CD4-positive, alpha-beta T cell treated with Interleukin-15 for 4 hours (primary cell): ENCODE measurements at regions not wholly inside any gene's neighbourhood (a gene's known extent, or its start where the extent isn't known, plus 50 kb on each side); places are given as distances from the start of the nearest gene placed in this dataset.
"Not testable (repeated sequence)": the region's sequence is repeated elsewhere in the genome, so short reads cannot be mapped to it uniquely, and the experiment has no call there.

Experiments used
- DNase-seq: peaks from one replicate; pipeline ENCODE4 v3.0.0-alpha.2; 2020; ENCODE audit warnings: low spot score

DNA sequence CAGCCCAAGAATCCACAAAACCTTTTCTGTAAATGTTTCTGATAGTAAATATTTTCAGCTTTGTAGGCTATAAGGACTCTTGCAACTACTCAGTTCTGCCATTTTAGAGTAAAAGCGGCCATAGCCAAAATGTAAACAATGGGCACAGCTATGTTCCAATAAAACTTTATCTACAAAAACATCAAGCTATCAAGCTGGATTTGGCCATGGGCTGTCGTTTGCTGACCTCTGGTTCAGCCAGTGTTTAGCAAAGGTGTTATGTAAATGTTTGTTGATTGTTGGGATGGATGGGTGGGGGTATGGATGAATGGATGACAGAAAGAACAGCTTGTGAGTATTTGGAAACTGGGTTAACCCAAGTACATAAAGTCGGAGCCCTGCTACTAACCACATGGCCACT, 111.1 kb upstream of the VRK1 start:
- no peak for DNase-seq

GRCh38 chr14:96688629-96689028, 108.6 kb upstream of the VRK1 start:
- no peak for DNase-seq

DNA sequence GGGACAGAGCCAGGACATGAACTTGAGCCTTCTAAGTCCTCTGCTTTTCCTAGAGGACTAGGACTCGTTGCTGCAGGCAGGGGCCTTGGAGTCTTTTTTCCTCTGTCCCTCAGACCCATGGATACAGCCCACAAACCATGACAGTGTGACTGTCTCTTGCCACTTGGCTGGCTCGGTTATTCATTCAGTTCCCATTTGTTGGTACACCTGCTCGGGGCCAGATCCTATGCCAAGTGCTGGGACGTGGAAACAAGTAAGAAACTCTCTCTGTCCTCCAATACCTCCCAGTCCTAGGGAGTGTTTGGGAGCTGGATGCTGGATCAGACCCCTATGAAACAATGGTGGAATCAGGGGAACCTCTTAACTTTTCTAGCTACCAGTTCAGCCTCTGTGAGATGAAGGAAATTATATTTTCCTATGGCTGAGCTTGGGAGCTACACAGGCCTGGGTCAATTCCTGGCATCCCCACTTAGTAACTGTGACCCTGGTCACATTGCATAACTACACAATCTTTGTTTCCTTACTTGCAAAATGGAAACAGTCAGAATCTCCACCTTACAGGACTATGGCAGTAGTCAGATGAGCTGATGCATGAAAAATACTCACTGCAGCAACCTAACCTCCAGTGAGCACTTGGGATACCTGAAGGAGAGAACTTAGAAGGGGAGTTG, 106.3 kb upstream of the VRK1 start:
- DNase-seq, result no peak

DNA sequence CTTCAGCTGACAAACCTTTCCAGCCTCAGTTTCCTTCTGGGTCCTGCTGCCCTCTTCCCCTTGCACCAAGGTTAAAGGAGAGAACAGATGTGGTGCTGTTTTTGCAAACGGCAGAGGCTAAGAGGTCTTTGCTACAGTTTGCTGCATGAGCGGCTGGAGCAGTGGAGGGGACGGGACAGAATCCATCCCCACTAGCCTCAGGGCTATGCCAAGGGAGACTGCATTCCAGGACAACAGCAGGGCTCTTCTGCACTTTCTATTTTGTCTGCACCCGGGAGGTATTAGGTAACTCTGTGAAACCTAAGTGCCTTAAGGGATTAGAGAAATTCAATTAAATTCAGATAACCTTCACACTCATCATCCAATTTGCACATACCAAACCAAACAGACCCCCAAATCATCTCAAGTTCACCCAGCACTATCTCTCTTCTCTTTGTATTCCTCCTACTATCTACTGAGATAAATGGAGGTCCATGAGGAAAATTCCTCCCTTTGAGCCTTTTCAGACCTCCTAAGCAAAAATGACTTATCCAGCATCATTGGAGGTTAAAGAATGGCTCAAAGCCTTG, 103.8 kb upstream of the VRK1 start:
- no peak for DNase-seq

DNA sequence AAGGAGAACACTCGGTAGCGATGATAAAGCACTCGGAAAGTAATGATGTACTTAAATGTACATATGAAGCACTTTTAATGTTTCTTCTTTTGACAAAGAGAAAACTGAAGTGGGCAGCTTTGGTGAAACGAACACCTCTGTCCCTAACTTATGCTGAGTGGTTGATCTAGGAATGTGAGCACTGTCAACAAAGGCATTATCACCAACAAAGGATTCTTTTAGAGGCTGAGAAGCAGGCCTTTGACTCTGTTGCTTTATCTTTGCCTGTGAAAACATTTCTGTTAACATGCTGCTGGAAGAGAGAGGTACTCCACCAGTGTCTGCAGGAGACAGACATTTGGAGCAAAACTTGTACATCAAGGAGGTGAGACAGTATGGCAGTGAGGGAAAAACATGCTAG, 103.2 kb upstream of the VRK1 start:
- no peak for DNase-seq

DNA sequence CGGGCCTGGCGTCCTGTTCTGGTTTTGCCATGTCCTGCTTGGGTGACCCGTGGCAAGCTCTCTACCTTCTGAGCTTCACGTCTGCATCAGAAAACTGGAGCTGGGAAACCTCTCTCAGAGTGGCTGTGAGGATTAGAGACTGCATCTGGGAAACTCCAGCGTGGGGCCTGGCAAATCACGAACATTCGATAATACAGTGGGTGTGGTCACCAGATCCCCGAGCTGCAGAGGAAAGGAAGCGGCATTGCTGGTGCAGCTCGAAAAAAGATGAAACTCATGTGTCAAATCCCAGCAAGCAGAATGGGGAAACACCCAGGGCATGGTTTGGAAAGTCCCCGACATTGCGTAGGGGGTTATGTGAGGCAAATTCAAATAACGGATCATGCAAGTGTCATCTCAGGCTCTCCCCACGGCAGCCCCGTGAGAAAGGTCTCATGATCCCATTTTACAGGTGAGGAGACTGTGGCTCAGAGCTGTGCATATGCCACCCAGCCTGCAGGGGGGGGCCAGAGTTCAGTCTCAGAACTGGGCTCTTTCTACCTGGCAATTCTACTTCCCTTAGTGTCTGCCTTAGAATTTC, 98.1 kb upstream of the VRK1 start:
- no peak for DNase-seq

DNA sequence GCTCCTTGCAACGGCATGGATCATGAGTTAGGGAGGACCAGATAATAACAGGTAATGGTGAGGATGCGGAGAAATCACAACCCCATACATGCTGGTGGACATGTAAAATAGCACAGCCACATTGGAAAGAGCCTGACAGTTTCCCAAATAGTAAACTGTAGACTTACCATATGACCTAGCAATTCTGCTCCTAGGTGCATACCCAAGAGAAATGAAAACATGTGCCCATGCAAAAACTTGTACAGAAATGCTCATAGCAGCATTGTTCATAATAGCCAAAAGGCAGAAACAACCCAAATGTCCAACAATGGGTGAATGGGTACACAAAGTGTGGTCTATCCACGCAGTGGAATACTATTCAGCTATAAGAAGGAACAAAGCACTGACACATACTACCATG, 97.5 kb upstream of the VRK1 start:
- DNase-seq, result no peak

GRCh38 chr14:96702831-96703230, 94.4 kb upstream of the VRK1 start:
- no peak for DNase-seq

GRCh38 chr14:96705422-96706092, 91.6 kb upstream of the VRK1 start:
- DNase-seq, result no peak

GRCh38 chr14:96706893-96707292, 90.3 kb upstream of the VRK1 start:
- no peak for DNase-seq

- no peak for DNase-seq
Observed at GRCh38 chr14:96710060-96710666, 87.0 kb upstream of the VRK1 start.

GRCh38 chr14:96711559-96712267, 85.5 kb upstream of the VRK1 start:
- DNase-seq, result no peak

DNA sequence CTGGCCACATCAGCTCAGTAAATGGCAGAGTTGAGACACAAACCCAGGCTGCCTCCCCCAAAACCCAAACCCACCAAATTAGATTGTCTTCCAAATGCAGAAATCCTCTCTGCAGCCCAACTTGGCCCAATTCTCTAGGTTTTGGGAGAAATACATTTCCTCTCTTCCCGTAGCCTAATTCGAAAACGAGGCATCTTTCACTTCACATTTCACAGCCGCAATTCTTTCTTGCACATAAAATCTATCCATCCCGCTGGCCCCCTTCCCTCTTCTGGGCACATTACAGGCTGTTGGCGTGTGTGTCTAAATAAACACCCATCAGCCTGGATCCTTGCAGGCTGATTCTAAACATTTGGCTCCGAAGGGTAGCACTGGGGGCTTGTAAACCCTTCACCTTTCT, 83.8 kb upstream of the VRK1 start:
- DNase-seq, result no peak

GRCh38 chr14:96714537-96714936, 82.6 kb upstream of the VRK1 start:
- not testable (repeated sequence) for DNase-seq

DNA sequence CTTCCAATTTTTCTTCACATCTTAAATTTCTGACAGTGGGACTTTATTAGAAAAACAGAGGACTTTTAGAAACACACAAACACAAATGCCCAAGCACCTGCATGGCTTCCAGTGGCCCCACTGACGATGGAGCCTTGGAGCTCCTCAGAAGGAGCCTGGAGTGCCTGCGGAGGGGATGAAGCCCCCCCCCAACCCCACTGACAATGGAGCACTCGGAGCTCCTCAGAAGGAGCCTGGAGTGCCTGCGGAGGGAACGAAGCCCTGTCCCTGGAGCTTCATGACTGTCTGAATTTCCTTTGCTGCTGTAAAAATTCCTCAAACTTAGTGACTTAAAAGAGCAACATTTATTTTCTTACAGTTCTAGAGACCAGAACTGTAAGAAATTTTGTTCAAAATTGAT, 80.1 kb upstream of the VRK1 start:
- no peak for DNase-seq

- no peak for DNase-seq
Observed at GRCh38 chr14:96718407-96718806, 78.8 kb upstream of the VRK1 start.

GRCh38 chr14:96720702-96721101, 76.5 kb upstream of the VRK1 start:
- DNase-seq, result not testable (repeated sequence)

DNA sequence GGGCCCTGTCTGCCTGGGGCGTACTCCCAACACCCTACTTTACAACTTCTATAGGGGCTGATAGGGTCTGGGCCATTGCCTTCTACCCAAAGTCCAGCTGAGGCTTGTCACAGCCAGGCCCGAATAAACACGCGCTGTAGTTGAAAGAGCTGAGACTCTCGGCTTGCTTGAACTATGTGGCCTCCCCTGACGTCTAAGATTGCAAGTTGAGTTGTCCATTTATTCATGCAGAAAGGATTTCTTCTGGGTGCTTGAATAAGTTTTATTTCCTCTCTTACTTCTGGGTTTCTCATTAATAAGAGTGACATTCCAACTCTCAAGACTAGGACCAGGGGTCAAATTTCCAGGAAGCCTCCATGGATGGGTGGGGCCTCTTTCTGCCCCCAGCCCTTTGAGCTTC, 74.4 kb upstream of the VRK1 start:
- DNase-seq, result no peak

- no peak for DNase-seq
Observed at GRCh38 chr14:96723946-96724345, 73.2 kb upstream of the VRK1 start.

GRCh38 chr14:96725232-96725631, 72.0 kb upstream of the VRK1 start:
- no peak for DNase-seq

DNA sequence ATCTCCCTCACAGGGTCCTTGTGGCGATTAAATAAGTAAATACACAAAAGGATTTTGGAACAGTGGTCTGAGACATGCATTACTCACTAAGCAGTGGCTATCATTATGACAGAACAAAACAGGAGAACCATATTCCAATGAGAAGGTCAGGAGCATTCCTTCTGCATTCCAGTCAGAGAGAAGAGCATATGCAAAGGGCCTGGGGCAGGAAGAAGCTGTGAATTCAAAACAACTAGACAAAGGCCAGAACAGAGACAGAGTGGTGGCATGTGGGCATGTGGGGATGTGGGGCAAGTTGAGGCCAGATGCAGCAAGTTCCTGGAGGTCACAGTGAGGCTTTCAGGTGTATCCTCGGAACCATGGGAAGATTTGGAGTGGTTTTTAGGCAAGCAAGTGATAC, 70.1 kb upstream of the VRK1 start:
- no peak for DNase-seq

GRCh38 chr14:96727491-96727890, 69.7 kb upstream of the VRK1 start:
- DNase-seq, result no peak
